ENCODE measurements at regions not wholly inside any gene's neighbourhood (a gene's known extent, or its start where the extent isn't known, plus 50 kb on each side); places are given as distances from the start of the nearest gene placed in this dataset.
"Not testable (repeated sequence)": the region's sequence is repeated elsewhere in the genome, so short reads cannot be mapped to it uniquely, and the experiment has no call there.

DNA sequence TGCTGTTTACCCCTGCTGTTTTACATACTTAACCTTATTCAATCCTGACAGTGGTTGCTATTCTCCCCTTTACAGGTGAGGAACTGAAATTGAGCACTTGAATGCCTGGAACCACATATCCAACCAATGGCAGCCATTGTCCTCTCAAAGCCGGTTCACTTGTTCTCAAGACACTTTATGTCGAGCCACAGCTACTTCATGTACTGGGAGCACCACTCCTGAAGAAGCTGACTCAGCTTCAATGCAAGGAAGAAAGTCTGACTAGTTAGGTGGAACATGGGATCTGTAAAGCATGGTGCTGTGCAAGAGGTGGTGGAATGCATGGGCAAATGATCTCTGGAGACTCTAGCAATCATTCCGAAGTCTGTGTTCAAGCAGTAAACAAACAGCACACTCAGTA lies 113.9 kb upstream of the CPM start:
- Histone ChIP-seq H3K27me3 (replicated peaks in 1 of 2; ENCODE audit: control insufficient read depth in 2 of 2, extremely low read depth in 1 of 2, insufficient read depth in 2 of 2, low read length in 1 of 2) (peaks cover 0 to 4% of the 10 kb centered on the region in 2 experiments), H3K4me1 (ENCODE audit: control insufficient read depth in 1 of 2, extremely low read depth in 1 of 2, insufficient read depth in 2 of 2, low read length in 2 of 2) (no peaks in the 10 kb centered on the region), H3K36me3 (ENCODE audit: control insufficient read depth in 2 of 2, extremely low read depth in 1 of 2, insufficient read depth in 1 of 2, low read length in 1 of 2) (no peaks in the 10 kb centered on the region), H3K27ac (ENCODE audit: low read length) (no peak overlapping the region), H3K9me3 (no peaks in the 10 kb centered on the region), H3K4me3 (ENCODE audit: control insufficient read depth in 1 of 2, extremely low read depth in 1 of 2, low read length in 1 of 2) (no peak overlapping the region)
- DNase-seq (no peak), ATAC-seq (replicated peaks in 1 of 4) (no peak)
- WGBS (ENCODE audit: insufficient coverage), result 100% methylated on average over 2 of the region's 3 CpGs
- Mint-ChIP-seq H3K4me1 (no peaks in the 10 kb centered on the region), H3K27me3 (peaks cover 5 to 21% of the 10 kb centered on the region in 2 donors), H3K27ac (no peak overlapping the region), H3K9me3 (no peaks in the 10 kb centered on the region), H3K4me3 (no peak overlapping the region), H3K36me3 (no peaks in the 10 kb centered on the region)
- CTCF ChIA-PET, result interaction anchor here in 1 of 2 donors (0.6 kb wide), 2 partner anchors 124 to 657 kb away, joined by 3 read pairs; no protein-coding TSS in a partner anchor
- POLR2A ChIA-PET, result no interaction called here

DNA sequence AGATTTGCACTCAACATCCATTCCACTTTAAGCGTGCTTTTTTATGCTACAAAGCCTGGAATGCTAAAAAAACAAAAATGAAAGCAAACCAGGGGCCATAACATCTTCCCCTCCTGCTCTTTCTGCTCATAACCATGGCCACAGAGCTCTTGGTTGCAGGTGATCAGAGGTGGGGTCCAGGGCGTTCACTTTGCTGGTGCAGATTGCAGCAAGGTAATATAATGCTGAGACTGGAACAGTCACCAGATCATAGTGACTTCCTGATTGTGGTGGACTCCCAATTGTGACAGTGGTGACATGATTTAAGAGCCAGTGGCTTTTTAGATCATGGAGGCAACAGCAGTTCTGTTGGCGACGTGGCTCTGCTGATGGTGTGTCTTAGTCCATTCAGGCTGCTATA lies 115.0 kb upstream of the CPM start:
- Mint-ChIP-seq H3K4me1 (no peaks in the 10 kb centered on the region), H3K9me3 (no peaks in the 10 kb centered on the region), H3K4me3 (no peak overlapping the region), H3K36me3 (no peaks in the 10 kb centered on the region), H3K27me3 (peaks cover 5 to 18% of the 10 kb centered on the region in 2 donors), H3K27ac (no peak overlapping the region)
- H3K36me3 ChIP-seq (ENCODE audit: control insufficient read depth in 2 of 2, extremely low read depth in 1 of 2, insufficient read depth in 1 of 2, low read length in 1 of 2), result no peaks in the 10 kb centered on the region
- DNase-seq, result no peak
- ATAC-seq (replicated peaks in 1 of 4), result no peak
- H3K27ac ChIP-seq (ENCODE audit: low read length), result no peak overlapping the region
- 100% methylated on average over 1 of the region's 4 CpGs for WGBS (ENCODE audit: insufficient coverage)
- ChIA-PET CTCF (no interaction called here), POLR2A (no interaction called here)
- H3K4me3 ChIP-seq (ENCODE audit: control insufficient read depth in 1 of 2, extremely low read depth in 1 of 2, low read length in 1 of 2), result no peak overlapping the region
- no peaks in the 10 kb centered on the region for H3K4me1 ChIP-seq (ENCODE audit: control insufficient read depth in 1 of 2, extremely low read depth in 1 of 2, insufficient read depth in 2 of 2, low read length in 2 of 2)
- peaks cover 0 to 4% of the 10 kb centered on the region in 2 experiments for H3K27me3 ChIP-seq (replicated peaks in 1 of 2; ENCODE audit: control insufficient read depth in 2 of 2, extremely low read depth in 1 of 2, insufficient read depth in 2 of 2, low read length in 1 of 2)
- H3K9me3 ChIP-seq, result no peaks in the 10 kb centered on the region

DNA sequence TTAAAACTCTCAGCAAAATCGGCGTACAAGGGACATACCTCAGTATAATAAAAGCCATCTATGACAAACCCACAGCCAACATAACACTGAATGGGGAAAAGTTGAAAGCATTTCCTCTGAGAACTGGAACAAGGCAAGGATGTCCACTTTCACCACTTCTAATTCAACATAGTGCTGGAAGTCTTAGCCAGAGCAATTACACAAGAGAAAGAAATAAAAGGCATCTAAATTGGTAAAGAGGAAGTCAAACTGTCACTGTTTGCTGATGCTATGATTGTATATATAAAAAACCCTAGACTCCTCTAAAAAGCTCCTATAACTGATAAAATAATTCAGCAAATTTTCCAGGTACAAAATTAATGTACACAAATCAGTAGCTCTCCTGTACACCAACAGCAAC lies 116.9 kb upstream of the CPM start:
- H3K36me3 ChIP-seq (ENCODE audit: control insufficient read depth in 2 of 2, extremely low read depth in 1 of 2, insufficient read depth in 1 of 2, low read length in 1 of 2); H3K9me3 ChIP-seq; H3K4me1 ChIP-seq (ENCODE audit: control insufficient read depth in 1 of 2, extremely low read depth in 1 of 2, insufficient read depth in 2 of 2, low read length in 2 of 2); H3K27ac ChIP-seq (ENCODE audit: low read length); DNase-seq; CTCF ChIA-PET; POLR2A ChIA-PET; ATAC-seq (replicated peaks in 1 of 4); H3K27ac Mint-ChIP-seq; H3K36me3 Mint-ChIP-seq; H3K4me3 Mint-ChIP-seq; H3K9me3 Mint-ChIP-seq; H3K27me3 ChIP-seq (replicated peaks in 1 of 2; ENCODE audit: control insufficient read depth in 2 of 2, extremely low read depth in 1 of 2, insufficient read depth in 2 of 2, low read length in 1 of 2); H3K4me1 Mint-ChIP-seq; H3K4me3 ChIP-seq (ENCODE audit: control insufficient read depth in 1 of 2, extremely low read depth in 1 of 2, low read length in 1 of 2): not testable (repeated sequence)
- no CpG with 5 or more reads among the region's 2 CpGs for WGBS (ENCODE audit: insufficient coverage)
- peaks cover 5 to 18% of the 10 kb centered on the region in 2 donors for H3K27me3 Mint-ChIP-seq

DNA sequence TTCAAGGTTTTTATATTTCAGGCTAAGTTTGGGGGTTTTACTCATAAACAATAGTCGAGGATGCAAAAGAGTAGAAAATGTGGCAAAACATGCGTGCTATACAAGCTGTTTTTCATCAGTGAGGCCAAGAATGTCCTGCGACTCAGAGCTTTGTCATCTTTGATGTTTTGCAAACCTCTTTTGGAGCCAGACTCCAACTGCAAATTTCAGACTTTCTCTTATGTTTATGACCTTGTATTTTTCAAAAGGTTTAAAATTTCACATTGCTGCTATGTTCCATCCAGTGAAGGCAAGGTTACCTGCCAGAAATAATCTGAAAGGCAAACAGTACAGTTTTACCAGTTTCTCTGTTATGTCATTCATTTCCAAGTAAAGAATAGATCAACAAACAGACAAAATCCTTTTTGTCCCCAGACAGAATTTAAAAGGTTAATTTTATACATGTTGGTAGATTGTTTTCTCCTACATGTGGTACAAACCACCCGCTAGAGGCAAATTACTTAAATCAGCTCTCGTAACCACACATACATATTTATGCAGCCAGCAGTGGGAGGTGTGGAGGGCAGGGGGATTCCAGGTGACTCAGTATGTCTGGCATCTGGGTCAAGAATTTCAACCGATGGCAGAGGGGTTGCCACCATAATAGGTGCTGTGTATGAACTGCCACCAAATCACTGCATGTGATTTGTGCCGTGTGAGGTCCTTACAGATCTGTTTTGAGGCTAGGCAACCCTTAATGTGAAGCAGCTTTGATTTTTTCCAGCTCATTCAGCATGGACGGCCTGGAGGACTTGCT lies 119.8 kb upstream of the CPM start:
- Mint-ChIP-seq H3K27ac (no peak overlapping the region), H3K9me3 (no peaks in the 10 kb centered on the region), H3K36me3 (no peaks in the 10 kb centered on the region), H3K4me1 (no peaks in the 10 kb centered on the region), H3K27me3 (peaks cover 2 to 9% of the 10 kb centered on the region in 2 donors), H3K4me3 (no peak overlapping the region)
- peak in 3 of 35 experiments; percentile 2 to 18 (median 4) for DNase-seq
- no peaks in the 10 kb centered on the region for H3K36me3 ChIP-seq (ENCODE audit: control insufficient read depth in 2 of 2, extremely low read depth in 1 of 2, insufficient read depth in 1 of 2, low read length in 1 of 2)
- POLR2A ChIA-PET, result no interaction called here
- H3K9me3 ChIP-seq, result no peaks in the 10 kb centered on the region
- H3K27ac ChIP-seq (ENCODE audit: low read length), result no peak overlapping the region
- no peak overlapping the region for H3K4me3 ChIP-seq (ENCODE audit: control insufficient read depth in 1 of 2, extremely low read depth in 1 of 2, low read length in 1 of 2)
- H3K4me1 ChIP-seq (ENCODE audit: control insufficient read depth in 1 of 2, extremely low read depth in 1 of 2, insufficient read depth in 2 of 2, low read length in 2 of 2), result no peaks in the 10 kb centered on the region
- CTCF ChIA-PET, result no interaction called here
- H3K27me3 ChIP-seq (replicated peaks in 1 of 2; ENCODE audit: control insufficient read depth in 2 of 2, extremely low read depth in 1 of 2, insufficient read depth in 2 of 2, low read length in 1 of 2), result peaks cover 0 to 2% of the 10 kb centered on the region in 2 experiments
- peak in 2 of 4 experiments; percentile 24 to 54 for ATAC-seq (replicated peaks in 1 of 4)
- WGBS (ENCODE audit: insufficient coverage), result 40% methylated on average over 6 of the region's 8 CpGs

DNA sequence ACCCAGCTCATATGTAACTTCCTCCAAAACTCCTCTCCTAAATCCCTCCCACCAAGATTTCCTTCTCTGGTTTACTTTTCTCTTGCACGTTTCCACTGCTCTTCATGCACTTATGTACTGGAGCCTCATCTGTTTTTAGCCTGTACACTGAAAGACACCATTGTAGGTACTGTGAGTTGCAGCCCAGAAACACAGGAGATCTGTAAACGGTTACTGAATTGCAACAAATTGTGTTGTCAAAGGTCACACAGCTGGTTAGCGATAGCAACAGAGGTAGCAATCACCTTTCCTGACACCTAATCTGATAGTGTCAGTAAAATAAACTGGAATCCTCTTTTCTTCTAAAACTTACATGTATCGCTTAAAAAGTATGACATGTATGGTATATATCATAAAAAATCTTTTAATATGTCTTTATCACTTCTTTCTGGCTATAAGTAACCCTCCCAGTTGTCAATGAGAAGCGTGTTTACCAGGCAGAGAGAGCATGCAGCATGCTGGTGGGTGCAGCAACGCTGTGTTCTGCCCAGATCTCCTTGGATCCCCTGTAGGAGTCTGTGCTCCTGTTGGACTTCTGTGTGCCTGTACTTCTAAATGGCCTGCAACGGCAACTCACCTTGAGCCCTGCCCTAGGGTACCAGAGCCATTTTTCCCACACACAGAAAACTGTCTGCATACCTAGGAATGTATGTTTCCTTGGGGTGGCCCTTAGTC lies 121.5 kb upstream of the CPM start:
- POLR2A ChIA-PET, result no interaction called here
- H3K4me3 ChIP-seq (ENCODE audit: control insufficient read depth in 1 of 2, extremely low read depth in 1 of 2, low read length in 1 of 2), result no peak overlapping the region
- no peaks in the 10 kb centered on the region for H3K36me3 ChIP-seq (ENCODE audit: control insufficient read depth in 2 of 2, extremely low read depth in 1 of 2, insufficient read depth in 1 of 2, low read length in 1 of 2)
- no peak overlapping the region for H3K27ac ChIP-seq (ENCODE audit: low read length)
- 82% methylated on average over 3 of the region's 7 CpGs for WGBS (ENCODE audit: insufficient coverage)
- Mint-ChIP-seq H3K4me1 (no peaks in the 10 kb centered on the region), H3K36me3 (no peaks in the 10 kb centered on the region), H3K27ac (no peak overlapping the region), H3K27me3 (peaks cover 1 to 9% of the 10 kb centered on the region in 2 donors), H3K9me3 (no peaks in the 10 kb centered on the region), H3K4me3 (no peak overlapping the region)
- no peak for DNase-seq
- CTCF ChIA-PET, result no interaction called here
- H3K4me1 ChIP-seq (ENCODE audit: control insufficient read depth in 1 of 2, extremely low read depth in 1 of 2, insufficient read depth in 2 of 2, low read length in 2 of 2), result no peaks in the 10 kb centered on the region
- peaks cover 0 to 3% of the 10 kb centered on the region in 2 experiments for H3K27me3 ChIP-seq (replicated peaks in 1 of 2; ENCODE audit: control insufficient read depth in 2 of 2, extremely low read depth in 1 of 2, insufficient read depth in 2 of 2, low read length in 1 of 2)
- no peaks in the 10 kb centered on the region for H3K9me3 ChIP-seq
- ATAC-seq (replicated peaks in 1 of 4), result no peak

DNA sequence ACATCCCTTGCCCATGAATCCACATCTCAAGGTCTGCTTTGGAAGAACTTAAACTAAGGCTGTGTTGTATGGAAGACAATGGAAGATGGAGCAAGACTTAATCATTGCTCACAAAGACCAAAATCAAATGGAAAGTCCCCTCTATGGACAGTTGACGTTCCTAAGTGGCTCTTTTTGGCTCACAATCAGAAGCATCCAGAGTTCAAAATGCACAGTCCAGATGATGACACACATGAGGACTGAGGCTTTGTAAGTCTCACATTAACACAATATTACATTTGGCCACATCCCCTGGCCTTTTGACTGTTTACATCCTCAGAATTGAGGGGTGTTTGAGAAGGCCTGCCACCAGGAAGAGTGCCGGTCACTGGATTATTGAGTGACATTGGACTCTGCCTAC lies 122.3 kb upstream of the CPM start:
- peaks cover 1 to 9% of the 10 kb centered on the region in 2 donors for H3K27me3 Mint-ChIP-seq

More for the DNA sequence above, 122.3 kb upstream of the CPM start:
- ChIA-PET CTCF (no interaction called here), POLR2A (no interaction called here)
- Histone ChIP-seq H3K27me3 (replicated peaks in 1 of 2; ENCODE audit: control insufficient read depth in 2 of 2, extremely low read depth in 1 of 2, insufficient read depth in 2 of 2, low read length in 1 of 2) (peaks cover 0 to 3% of the 10 kb centered on the region in 2 experiments), H3K36me3 (ENCODE audit: control insufficient read depth in 2 of 2, extremely low read depth in 1 of 2, insufficient read depth in 1 of 2, low read length in 1 of 2) (no peaks in the 10 kb centered on the region), H3K4me3 (ENCODE audit: control insufficient read depth in 1 of 2, extremely low read depth in 1 of 2, low read length in 1 of 2) (no peak overlapping the region), H3K27ac (ENCODE audit: low read length) (no peak overlapping the region), H3K4me1 (ENCODE audit: control insufficient read depth in 1 of 2, extremely low read depth in 1 of 2, insufficient read depth in 2 of 2, low read length in 2 of 2) (no peaks in the 10 kb centered on the region), H3K9me3 (no peaks in the 10 kb centered on the region)
- no peak overlapping the region for H3K27ac Mint-ChIP-seq
- no peak overlapping the region for H3K4me3 Mint-ChIP-seq
- WGBS (ENCODE audit: insufficient coverage), result no CpG with 5 or more reads among the region's 2 CpGs
- H3K9me3 Mint-ChIP-seq, result no peaks in the 10 kb centered on the region
- ATAC-seq (replicated peaks in 1 of 4) (no peak), DNase-seq (no peak)
- no peaks in the 10 kb centered on the region for H3K4me1 Mint-ChIP-seq
- no peaks in the 10 kb centered on the region for H3K36me3 Mint-ChIP-seq

Data from T-cell (primary cell).